ENCODE measurements at regions not wholly inside any gene's neighbourhood (a gene's known extent, or its start where the extent isn't known, plus 50 kb on each side); places are given as distances from the start of the nearest gene placed in this dataset.

DNA sequence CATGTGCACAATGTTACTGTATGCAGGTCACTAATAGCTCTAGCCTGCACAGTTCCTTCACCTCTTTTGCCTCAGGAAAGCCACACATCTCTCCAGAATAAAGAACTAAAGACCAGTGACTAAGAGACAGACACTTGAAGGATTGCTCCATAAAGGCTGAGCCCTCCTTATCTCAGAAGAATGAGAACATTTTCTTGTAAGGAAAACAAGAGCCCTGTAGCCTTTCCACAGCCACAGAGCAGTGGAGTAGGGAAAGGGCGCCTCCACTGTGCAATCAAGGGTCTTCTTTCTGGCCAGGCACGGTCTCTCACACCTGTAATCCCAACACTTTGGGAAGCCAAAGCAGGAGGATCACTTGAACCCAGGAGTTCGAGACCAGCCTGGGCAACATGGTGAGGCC is 202.6 kb upstream of the TMEM45B start:
- Histone ChIP-seq H2BK20ac (ENCODE audit: low read depth, low read length, poor library complexity, severe bottlenecking) (no peak overlapping the region), H3K14ac (ENCODE audit: insufficient read depth, low read length) (no peak overlapping the region), H4K8ac (replicated peaks; ENCODE audit: insufficient read length, low read depth, low read length) (no peak overlapping the region), H2BK15ac (ENCODE audit: low read depth, low read length) (no peak overlapping the region), H2BK12ac (ENCODE audit: insufficient read length, low read depth, low read length) (no peak overlapping the region), H2AK5ac (ENCODE audit: insufficient read length, low read length) (no peak overlapping the region), H3K9me3 (ENCODE audit: control insufficient read depth, low read depth, low read length) (no peaks in the 10 kb centered on the region), H3T11ph (ENCODE audit: low read length) (no peak overlapping the region), H3K4me1 (ENCODE audit: insufficient read depth, low read length) (no peaks in the 10 kb centered on the region), H4K91ac (ENCODE audit: insufficient read length, low read depth, low read length) (no peak overlapping the region), H3K23ac (ENCODE audit: insufficient read length, low read depth, low read length) (no peak overlapping the region), H3K4me2 (ENCODE audit: insufficient read depth, insufficient read length, low read length) (no peak overlapping the region), H4K5ac (ENCODE audit: insufficient read length, low read depth, low read length) (no peak overlapping the region), H2BK120ac (ENCODE audit: low read depth, low read length, poor library complexity, severe bottlenecking) (no peak overlapping the region), H3K4ac (ENCODE audit: low read depth, low read length) (no peak overlapping the region), H4K20me1 (ENCODE audit: control insufficient read depth, insufficient read depth, insufficient read length) (no peaks in the 10 kb centered on the region), H3K27ac (ENCODE audit: insufficient read length, low read depth, low read length) (no peak overlapping the region), H3K56ac (ENCODE audit: insufficient read length, low read depth, low read length) (no peak overlapping the region), H3K79me2 (ENCODE audit: insufficient read depth, low read length) (no peaks in the 10 kb centered on the region), H3K23me2 (ENCODE audit: insufficient read length, low read depth, low read length, poor library complexity, severe bottlenecking) (no peaks in the 10 kb centered on the region), H3K27me3 (ENCODE audit: insufficient read depth, low read length) (no peaks in the 10 kb centered on the region), H2AFZ (ENCODE audit: low read length) (no peak overlapping the region), H3K9ac (ENCODE audit: extremely low read depth, insufficient read length, low read length) (no peak overlapping the region), H3K79me1 (ENCODE audit: insufficient read depth, low read depth, low read length, poor library complexity, severe bottlenecking) (no peaks in the 10 kb centered on the region), H3K18ac (ENCODE audit: insufficient read length, low read depth, low read length) (no peak overlapping the region), H2BK5ac (ENCODE audit: insufficient read length, low read length) (no peak overlapping the region)
- WGBS (ENCODE audit: extremely low coverage, insufficient read length, low lambda C conversion rate), result no CpG with 5 or more reads among the region's 3 CpGs
- Mint-ChIP-seq H3K36me3 (ENCODE audit: insufficient read depth in 1 of 3, low read depth in 3 of 3) (no peaks in the 10 kb centered on the region), H3K4me1 (no peaks in the 10 kb centered on the region; a peak in 1 of 4 replicates), H3K4me3 (no peak overlapping the region), H3K9me3 (no peaks in the 10 kb centered on the region; a peak in 1 of 5 replicates), H3K27ac (no peak overlapping the region), H3K27me3 (ENCODE audit: low read depth) (no peaks in the 10 kb centered on the region; the same call in none of the 2 replicates)
- TF ChIP-seq, protein P1, sequence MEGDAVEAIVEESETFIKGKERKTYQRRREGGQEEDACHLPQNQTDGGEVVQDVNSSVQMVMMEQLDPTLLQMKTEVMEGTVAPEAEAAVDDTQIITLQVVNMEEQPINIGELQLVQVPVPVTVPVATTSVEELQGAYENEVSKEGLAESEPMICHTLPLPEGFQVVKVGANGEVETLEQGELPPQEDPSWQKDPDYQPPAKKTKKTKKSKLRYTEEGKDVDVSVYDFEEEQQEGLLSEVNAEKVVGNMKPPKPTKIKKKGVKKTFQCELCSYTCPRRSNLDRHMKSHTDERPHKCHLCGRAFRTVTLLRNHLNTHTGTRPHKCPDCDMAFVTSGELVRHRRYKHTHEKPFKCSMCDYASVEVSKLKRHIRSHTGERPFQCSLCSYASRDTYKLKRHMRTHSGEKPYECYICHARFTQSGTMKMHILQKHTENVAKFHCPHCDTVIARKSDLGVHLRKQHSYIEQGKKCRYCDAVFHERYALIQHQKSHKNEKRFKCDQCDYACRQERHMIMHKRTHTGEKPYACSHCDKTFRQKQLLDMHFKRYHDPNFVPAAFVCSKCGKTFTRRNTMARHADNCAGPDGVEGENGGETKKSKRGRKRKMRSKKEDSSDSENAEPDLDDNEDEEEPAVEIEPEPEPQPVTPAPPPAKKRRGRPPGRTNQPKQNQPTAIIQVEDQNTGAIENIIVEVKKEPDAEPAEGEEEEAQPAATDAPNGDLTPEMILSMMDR (conservative IDR thresholded peaks at IDR 0.05), result no peak
- DNase-seq, result no peak
